Fibroblast of lung (primary cell): ENCODE measurements at regions not wholly inside any gene's neighbourhood (a gene's known extent, or its start where the extent isn't known, plus 50 kb on each side); places are given as distances from the start of the nearest gene placed in this dataset.

Experiments
- DNase-seq, 2 donors: peaks; one replicate each; pipeline versions ENCODE4 v3.0.0 to v3.0.0-alpha.2; 2010; ENCODE audit warnings: low read depth in 2 of 2
- H2AFZ ChIP-seq: 2 replicates; pipeline ENCODE4 v1.5.1; 2012; ENCODE audit warnings: low read length, control low read depth, inconsistent platforms
- H3K27ac ChIP-seq: 2 replicates; pipeline ENCODE4 v1.5.1; 2011; ENCODE audit warnings: low read length, control low read depth; ENCODE audit not compliant: insufficient read depth
- H3K27me3 ChIP-seq: 2 replicates; pipeline ENCODE4 v1.5.1; 2011; ENCODE audit warnings: mild to moderate bottlenecking, low read length; ENCODE audit not compliant: control insufficient read depth, insufficient read depth
- H3K36me3 ChIP-seq: 2 replicates; pipeline ENCODE4 v1.5.1; 2011; ENCODE audit warnings: low read length; ENCODE audit not compliant: control insufficient read depth, insufficient read depth
- H3K4me1 ChIP-seq: 2 replicates; pipeline ENCODE4 v1.5.1; 2011; ENCODE audit warnings: low read length; ENCODE audit not compliant: control insufficient read depth, insufficient read depth; ENCODE audit errors: extremely low read depth
- H3K4me2 ChIP-seq: 2 replicates; pipeline ENCODE4 v1.5.1; 2011; ENCODE audit warnings: low read length, control low read depth; ENCODE audit not compliant: insufficient read depth; ENCODE audit errors: extremely low read depth
- H3K4me3 ChIP-seq, 4 experiments: fragments of 200-600 bp in 1 of 4; sonication (generic) in 1 of 4; replicated peaks in 1 of 4; 2 replicates each; pipeline ENCODE4 v1.5.1; 2011 to 2016; ENCODE audit warnings: low read length in 4 of 4, low read depth in 3 of 4, mild to moderate bottlenecking in 3 of 4, control low read depth in 2 of 4, inconsistent platforms in 1 of 4, mixed read lengths in 1 of 4; ENCODE audit not compliant: insufficient read depth in 1 of 4; ENCODE audit errors: control extremely low read depth in 1 of 4
- H3K79me2 ChIP-seq: 2 replicates; pipeline ENCODE4 v1.5.1; 2012; ENCODE audit warnings: mild to moderate bottlenecking, low read length, inconsistent platforms; ENCODE audit not compliant: control insufficient read depth, insufficient read depth
- H3K9ac ChIP-seq: 2 replicates; pipeline ENCODE4 v1.5.1; 2011; ENCODE audit warnings: mild to moderate bottlenecking, low read length, control low read depth; ENCODE audit not compliant: insufficient read depth
- H3K9me3 ChIP-seq: 2 replicates; pipeline ENCODE4 v1.5.1; 2012; ENCODE audit warnings: low read depth, low read length; ENCODE audit not compliant: control insufficient read depth, insufficient read depth
- H4K20me1 ChIP-seq: 2 replicates; pipeline ENCODE4 v1.5.1; 2011; ENCODE audit warnings: low read length; ENCODE audit not compliant: control insufficient read depth, insufficient read depth; ENCODE audit errors: extremely low read depth
- EZH2 ChIP-seq: IDR thresholded peaks from 2 replicates; pipeline ENCODE4 v1.5.1; 2012; ENCODE audit warnings: low read length, control low read depth, mild to moderate bottlenecking; ENCODE audit errors: missing control alignments
- TF ChIP-seq, protein P1 (sequence below), 2 donors: IDR thresholded peaks in 1 of 2; conservative IDR thresholded peaks in 1 of 2; 1 replicate in 1 of 2; 2 replicates in 1 of 2; pipeline ENCODE4 v1.5.1; 2011 to 2012; ENCODE audit warnings: low read length in 2 of 2, control low read depth in 1 of 2, inconsistent platforms in 1 of 2, low read depth in 1 of 2, mild to moderate bottlenecking in 1 of 2

DNA sequence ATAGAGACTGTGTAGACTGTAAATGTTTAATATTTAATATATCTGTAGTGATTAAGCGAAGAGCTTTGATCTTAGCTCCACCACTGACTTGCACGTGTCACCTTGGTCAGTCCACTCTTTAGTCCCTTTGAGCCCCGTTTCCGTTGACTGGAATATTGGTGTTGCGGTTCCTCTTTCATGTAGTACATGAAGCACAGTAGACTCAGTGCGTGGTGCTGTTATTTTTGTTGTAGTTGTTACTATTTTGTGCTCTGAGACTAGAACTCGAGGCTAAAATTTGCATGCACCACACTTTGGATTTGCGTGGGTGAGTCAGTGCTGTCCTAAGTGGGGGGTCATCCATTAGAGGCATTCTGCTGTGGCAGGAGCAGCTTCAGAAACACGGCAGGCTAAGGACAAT is 291.4 kb downstream of the QKI start:
- DNase-seq = no peak
- no peaks in the 10 kb centered on the region for H3K4me1 ChIP-seq
- H3K9ac ChIP-seq = no peak overlapping the region
- no peak overlapping the region for H3K4me3 ChIP-seq
- H3K4me2 ChIP-seq = no peak overlapping the region
- no peaks in the 10 kb centered on the region for H3K36me3 ChIP-seq
- no peaks in the 10 kb centered on the region for H3K9me3 ChIP-seq
- no peaks in the 10 kb centered on the region for H3K27me3 ChIP-seq
- no peak overlapping the region for H2AFZ ChIP-seq
- H3K79me2 ChIP-seq = no peaks in the 10 kb centered on the region
- TF ChIP-seq EZH2 = no peak
- TF ChIP-seq, protein P1, sequence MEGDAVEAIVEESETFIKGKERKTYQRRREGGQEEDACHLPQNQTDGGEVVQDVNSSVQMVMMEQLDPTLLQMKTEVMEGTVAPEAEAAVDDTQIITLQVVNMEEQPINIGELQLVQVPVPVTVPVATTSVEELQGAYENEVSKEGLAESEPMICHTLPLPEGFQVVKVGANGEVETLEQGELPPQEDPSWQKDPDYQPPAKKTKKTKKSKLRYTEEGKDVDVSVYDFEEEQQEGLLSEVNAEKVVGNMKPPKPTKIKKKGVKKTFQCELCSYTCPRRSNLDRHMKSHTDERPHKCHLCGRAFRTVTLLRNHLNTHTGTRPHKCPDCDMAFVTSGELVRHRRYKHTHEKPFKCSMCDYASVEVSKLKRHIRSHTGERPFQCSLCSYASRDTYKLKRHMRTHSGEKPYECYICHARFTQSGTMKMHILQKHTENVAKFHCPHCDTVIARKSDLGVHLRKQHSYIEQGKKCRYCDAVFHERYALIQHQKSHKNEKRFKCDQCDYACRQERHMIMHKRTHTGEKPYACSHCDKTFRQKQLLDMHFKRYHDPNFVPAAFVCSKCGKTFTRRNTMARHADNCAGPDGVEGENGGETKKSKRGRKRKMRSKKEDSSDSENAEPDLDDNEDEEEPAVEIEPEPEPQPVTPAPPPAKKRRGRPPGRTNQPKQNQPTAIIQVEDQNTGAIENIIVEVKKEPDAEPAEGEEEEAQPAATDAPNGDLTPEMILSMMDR (conservative IDR thresholded peaks at IDR 0.05 in 1 of 2, IDR thresholded peaks at IDR 0.05 in 1 of 2; ENCODE audit: low read depth in 1 of 2, low read length in 2 of 2) = no peak
- no peaks in the 10 kb centered on the region for H4K20me1 ChIP-seq
- no peak overlapping the region for H3K27ac ChIP-seq

DNA sequence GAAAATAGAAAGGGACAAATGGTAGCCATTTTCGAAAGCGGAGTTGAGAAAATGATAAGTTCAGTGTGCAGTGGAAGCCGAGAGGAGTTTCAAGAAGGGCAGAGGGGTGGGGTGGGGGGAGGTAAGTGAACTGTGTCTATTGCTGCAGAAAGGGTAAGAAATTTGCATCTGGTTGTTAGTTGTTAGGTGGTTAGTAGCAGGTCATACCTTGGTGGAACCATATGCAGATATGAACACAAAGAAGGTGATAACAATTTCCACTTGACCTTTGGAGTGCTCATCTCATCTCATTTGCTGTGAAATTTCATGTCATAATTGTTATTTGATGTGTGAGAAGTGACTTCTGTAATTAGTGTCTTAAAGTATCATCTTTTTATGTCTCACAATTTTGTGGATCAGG is 288.2 kb downstream of the QKI start:
- no peak for DNase-seq
- Histone ChIP-seq H3K27me3 (no peaks in the 10 kb centered on the region), H4K20me1 (no peaks in the 10 kb centered on the region), H3K4me2 (no peak overlapping the region), H3K27ac (no peak overlapping the region), H2AFZ (no peak overlapping the region), H3K9me3 (no peaks in the 10 kb centered on the region), H3K4me1 (no peaks in the 10 kb centered on the region), H3K4me3 (no peak overlapping the region), H3K79me2 (no peaks in the 10 kb centered on the region), H3K9ac (no peak overlapping the region), H3K36me3 (no peaks in the 10 kb centered on the region)
- TF ChIP-seq, protein P1 (conservative IDR thresholded peaks at IDR 0.05 in 1 of 2, IDR thresholded peaks at IDR 0.05 in 1 of 2; ENCODE audit: low read depth in 1 of 2, low read length in 2 of 2) = no peak
- no peak for TF ChIP-seq EZH2

DNA sequence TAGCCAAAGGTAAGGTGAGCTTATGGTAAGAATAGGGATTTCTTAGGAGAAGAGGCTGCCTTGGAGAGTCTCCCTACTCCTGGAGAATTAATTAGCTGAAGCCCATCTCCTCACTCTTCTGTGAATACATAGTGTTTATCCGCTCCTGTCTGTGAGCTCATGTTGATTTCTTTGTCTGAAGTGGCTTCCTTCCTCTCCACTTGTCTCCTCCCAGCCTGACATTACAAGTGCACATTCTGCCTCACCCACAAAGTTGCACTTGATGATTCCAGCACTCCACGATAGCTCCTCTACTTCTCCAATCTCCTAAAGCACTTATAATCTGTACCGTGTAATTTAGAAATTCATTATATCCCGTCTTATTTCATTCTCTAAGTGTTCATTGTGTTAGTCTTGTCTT is 287.2 kb downstream of the QKI start:
- Histone ChIP-seq H3K27ac (no peak overlapping the region), H3K9ac (no peak overlapping the region), H3K27me3 (no peaks in the 10 kb centered on the region), H4K20me1 (no peaks in the 10 kb centered on the region), H3K4me2 (no peak overlapping the region), H3K36me3 (no peaks in the 10 kb centered on the region), H2AFZ (no peak overlapping the region), H3K9me3 (no peaks in the 10 kb centered on the region), H3K4me1 (no peaks in the 10 kb centered on the region), H3K79me2 (no peaks in the 10 kb centered on the region), H3K4me3 (no peak overlapping the region)
- no peak for DNase-seq
- TF ChIP-seq, protein P1 (conservative IDR thresholded peaks at IDR 0.05 in 1 of 2, IDR thresholded peaks at IDR 0.05 in 1 of 2; ENCODE audit: low read depth in 1 of 2, low read length in 2 of 2) = no peak
- TF ChIP-seq EZH2 = no peak
